HCT116 (cell line): ENCODE measurements at regions not wholly inside any gene's neighbourhood (a gene's known extent, or its start where the extent isn't known, plus 50 kb on each side); places are given as distances from the start of the nearest gene placed in this dataset.

Source experiments
- ATAC-seq: fragments of 200-7000 bp; cut with Tn5 transposase; 2 replicates; pipeline ENCODE4 v1.9.1; 2020; ENCODE audit warnings: mild to moderate bottlenecking, moderate library complexity
- BruUV-seq: library from RNA; stranded (reverse); fragments of 400-500 nt; replicated peaks from 2 replicates; lab custom pipeline; 2021; lab: Mats Ljungman, UMichigan
- CTCF ChIA-PET: fragments of 300-600 bp; sonication (Branson Sonifier 250); formaldehyde crosslinking; loops from one replicate; lab custom pipeline; 2021; ENCODE audit warnings: antibody characterized with exemption; lab: Charles Lee
- POLR2A ChIA-PET: fragments of 300-600, 350-600 bp; sonication (Branson Sonifier 250); formaldehyde crosslinking; loops from one replicate; lab custom pipeline; 2021; ENCODE audit warnings: antibody characterized with exemption; lab: Charles Lee
- RAD21 ChIA-PET, 2 experiments: fragments of 300-600 bp; sonication (Branson Sonifier 250); formaldehyde crosslinking; loops; one replicate each; lab custom pipeline; 2023; ENCODE audit warnings: low total read pairs in 2 of 2; ENCODE audit not compliant: uncharacterized antibody in 2 of 2, unreplicated experiment in 2 of 2, low non-redundant PET in 1 of 2; lab: Charles Lee
- DNase-seq: peaks from one replicate; pipeline ENCODE4 v3.0.0-alpha.2; 2010; ENCODE audit warnings: low read depth, low spot score
- H2AFZ ChIP-seq: fragments of 200-600 bp; shearing (Covaris generic), sonication (generic); 2 replicates; pipeline ENCODE4 v1.6.1; 2017; ENCODE audit warnings: low read depth, mixed run types, mixed read lengths, antibody characterized with exemption, low read length; ENCODE audit not compliant: poor library complexity, severe bottlenecking
- H3K27ac ChIP-seq: 2 replicates; pipeline ENCODE4 v1.5.1; 2012; ENCODE audit warnings: low read depth, low read length
- H3K27me3 ChIP-seq: fragments of 200-600 bp; sonication (generic); 2 replicates; pipeline ENCODE4 v1.6.1; 2016; ENCODE audit warnings: mixed run types, low read length, mixed read lengths; ENCODE audit not compliant: insufficient read depth
- H3K36me3 ChIP-seq, 2 experiments: fragments of 200-500 bp in 1 of 2; fragments of 200-600 bp in 1 of 2; sonication (Bioruptor generic) in 1 of 2; sonication (generic) in 1 of 2; 2 replicates each; pipeline versions ENCODE4 v1.5.1 to v1.6.1; 2014 to 2016; ENCODE audit warnings: low read length in 2 of 2, inconsistent platforms in 1 of 2, mixed read lengths in 1 of 2, mixed run types in 1 of 2; ENCODE audit not compliant: insufficient read depth in 2 of 2, control insufficient read depth in 1 of 2
- H3K4me1 ChIP-seq, 2 experiments: fragments of 200-600 bp in 1 of 2; sonication (generic) in 1 of 2; 2 replicates each; pipeline versions ENCODE4 v1.5.1 to v1.6.1; 2012 to 2017; ENCODE audit warnings: low read length in 2 of 2, inconsistent platforms in 1 of 2, mild to moderate bottlenecking in 1 of 2, mixed read lengths in 1 of 2, mixed run types in 1 of 2, moderate library complexity in 1 of 2; ENCODE audit not compliant: insufficient read depth in 2 of 2, control insufficient read depth in 1 of 2
- H3K4me2 ChIP-seq: fragments of 200-600 bp; sonication (generic); 2 replicates; pipeline ENCODE4 v1.6.1; 2017; ENCODE audit warnings: mixed run types, low read length, mixed read lengths
- H3K4me3 ChIP-seq, 2 experiments: fragments of 200-600 bp in 1 of 2; sonication (generic) in 1 of 2; replicated peaks in 1 of 2; 2 replicates each; pipeline ENCODE4 v1.5.1; 2011 to 2016; ENCODE audit warnings: low read length in 2 of 2, control low read depth in 1 of 2, low read depth in 1 of 2, mild to moderate bottlenecking in 1 of 2, mixed read lengths in 1 of 2, mixed run types in 1 of 2
- H3K79me2 ChIP-seq: fragments of 200-600 bp; sonication (generic); 2 replicates; pipeline ENCODE4 v1.6.1; 2017; ENCODE audit warnings: mild to moderate bottlenecking, mixed run types, low read length, moderate library complexity, mixed read lengths; ENCODE audit not compliant: insufficient read depth
- H3K9ac ChIP-seq: fragments of 200-600 bp; sonication (generic); 2 replicates; pipeline ENCODE4 v1.6.1; 2016; ENCODE audit warnings: low read length, mixed read lengths
- H3K9me2 ChIP-seq: fragments of 200-600 bp; sonication (generic), shearing (Covaris generic); 2 replicates; pipeline ENCODE4 v1.6.1; 2017; ENCODE audit warnings: mixed run types, mild to moderate bottlenecking, moderate library complexity; ENCODE audit not compliant: insufficient read depth
- H3K9me3 ChIP-seq, 2 experiments: fragments of 200-500 bp in 1 of 2; fragments of 200-600 bp in 1 of 2; sonication (Bioruptor generic) in 1 of 2; sonication (generic) in 1 of 2; 2 replicates each; pipeline ENCODE4 v1.6.1; 2014 to 2017; ENCODE audit warnings: low read length in 2 of 2, mixed read lengths in 2 of 2, inconsistent platforms in 1 of 2, low read depth in 1 of 2, mild to moderate bottlenecking in 1 of 2, mixed run types in 1 of 2, moderate library complexity in 1 of 2; ENCODE audit not compliant: control insufficient read depth in 1 of 2, insufficient read depth in 1 of 2
- H4K20me1 ChIP-seq: fragments of 200-600 bp; sonication (generic), shearing (Covaris generic); 2 replicates; pipeline ENCODE4 v1.6.1; 2017; ENCODE audit warnings: mixed run types, mild to moderate bottlenecking, moderate library complexity; ENCODE audit not compliant: insufficient read depth
- CBX3 ChIP-seq: IDR thresholded peaks from 2 replicates; pipeline ENCODE4 v1.6.1; 2012; ENCODE audit warnings: low read depth
- CEBPB ChIP-seq: IDR thresholded peaks from 2 replicates; pipeline ENCODE4 v1.6.1; 2012; ENCODE audit warnings: low read depth
- EGR1 ChIP-seq: IDR thresholded peaks from 2 replicates; pipeline ENCODE4 v1.6.1; 2012; ENCODE audit warnings: low read depth
- ELF1 ChIP-seq: IDR thresholded peaks from 2 replicates; pipeline ENCODE4 v1.6.1; 2012; ENCODE audit warnings: low read depth, borderline replicate concordance
- EZH2phosphoT487 ChIP-seq: fragments of 200-600 bp; IDR thresholded peaks from 2 replicates; pipeline ENCODE4 v1.6.1; 2018; ENCODE audit warnings: antibody characterized with exemption, borderline replicate concordance
- FOSL1 ChIP-seq: IDR thresholded peaks from 2 replicates; pipeline ENCODE4 v1.6.1; 2012; ENCODE audit warnings: low read depth
- JUND ChIP-seq: IDR thresholded peaks from 2 replicates; pipeline ENCODE4 v1.6.1; 2012
- POLR2AphosphoS5 ChIP-seq: IDR thresholded peaks from 2 replicates; pipeline ENCODE4 v1.6.1; 2011; ENCODE audit warnings: mild to moderate bottlenecking, low read depth, low read length, moderate library complexity
- RAD21 ChIP-seq: IDR thresholded peaks from 2 replicates; pipeline ENCODE4 v1.6.1; 2012; ENCODE audit warnings: low read depth, mild to moderate bottlenecking
- SIN3A ChIP-seq: IDR thresholded peaks from 2 replicates; pipeline ENCODE4 v1.6.1; 2012; ENCODE audit warnings: low read depth
- SRF ChIP-seq: IDR thresholded peaks from 2 replicates; pipeline ENCODE4 v1.6.1; 2012; ENCODE audit warnings: low read depth
- TCF7L2 ChIP-seq: IDR thresholded peaks from 2 replicates; pipeline ENCODE4 v1.7.0; 2011; ENCODE audit warnings: borderline replicate concordance, inconsistent platforms; ENCODE audit not compliant: insufficient read depth, insufficient read length; ENCODE audit errors: extremely low read depth
- intact Hi-C: fragments of 100-400 bp; cut with micrococcal nuclease; formaldehyde crosslinking; loops from 2 replicates; pipeline ENCODE4 v1.10.0; 2022
- TF ChIP-seq, protein P1 (sequence below), 3 experiments: fragments of 200-600 bp in 1 of 3; sonication (generic) in 1 of 3; IDR thresholded peaks in 2 of 3; conservative IDR thresholded peaks in 1 of 3; 2 replicates each; pipeline ENCODE4 v1.5.1; 2012 to 2017; ENCODE audit warnings: low read depth in 2 of 3, low read length in 2 of 3, antibody characterized with exemption in 1 of 3, borderline replicate concordance in 1 of 3, control low read depth in 1 of 3, mild to moderate bottlenecking in 1 of 3, mixed read lengths in 1 of 3, mixed run types in 1 of 3, moderate library complexity in 1 of 3; ENCODE audit not compliant: insufficient read depth in 1 of 3
- TF ChIP-seq, protein P2 (sequence below): IDR thresholded peaks from 2 replicates; pipeline ENCODE4 v1.6.1; 2011; ENCODE audit warnings: mild to moderate bottlenecking, low read length, moderate library complexity; ENCODE audit not compliant: insufficient replicate concordance; ENCODE audit errors: extremely low read depth

DNA sequence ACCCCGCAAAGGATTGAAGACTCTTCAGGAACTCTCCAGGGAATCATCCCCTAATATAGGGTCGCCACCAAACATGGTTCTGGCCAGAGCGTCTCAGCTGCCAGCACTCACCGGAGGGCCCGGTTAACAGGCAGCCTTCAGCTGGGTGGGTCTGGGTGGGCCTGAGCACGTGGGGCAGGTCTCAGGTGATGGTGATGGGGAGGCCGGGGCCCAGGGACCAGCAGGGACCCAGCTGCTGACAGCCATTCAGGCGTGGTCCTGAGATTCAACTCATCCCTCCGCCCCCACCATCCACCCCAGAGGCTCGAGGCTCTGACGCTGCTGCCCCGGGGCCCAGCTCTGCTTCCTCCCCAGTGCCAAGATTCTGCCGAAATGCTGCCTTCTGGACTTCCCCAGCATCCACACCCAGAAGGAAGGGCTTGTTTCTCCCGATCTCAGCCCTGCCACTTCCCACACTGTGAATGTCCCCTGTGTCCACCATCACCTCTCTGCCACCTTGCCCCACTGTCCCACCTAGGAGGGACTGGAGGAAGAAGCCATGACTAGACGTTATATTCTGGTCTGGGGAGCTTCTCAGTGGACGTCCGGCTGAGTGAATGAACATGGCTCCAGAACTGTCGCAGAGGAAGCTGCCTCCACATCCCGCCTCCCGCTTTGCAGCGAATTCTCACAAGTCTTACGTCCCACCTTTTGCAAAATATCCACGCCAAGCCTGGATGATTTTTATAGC, 294.2 kb upstream of the SALL3 start:
- H3K4me3 ChIP-seq: no peak overlapping the region
- H3K4me1 ChIP-seq: no peaks in the 10 kb centered on the region
- H3K36me3 ChIP-seq: no peaks in the 10 kb centered on the region
- intact Hi-C loops: no loop called here
- no peak for ATAC-seq
- H2AFZ ChIP-seq: no peak overlapping the region
- RAD21 ChIA-PET: no interaction called here
- no peaks in the 10 kb centered on the region for H3K79me2 ChIP-seq
- H3K9ac ChIP-seq: no peak overlapping the region
- DNase-seq: no peak
- CTCF ChIA-PET: no interaction called here
- H3K27me3 ChIP-seq: 0 out of 2 replicates have a peak, but pooled peaks cover 12% of the 10 kb centered on the region
- POLR2A ChIA-PET: no interaction called here
- no peak overlapping the region for H3K4me2 ChIP-seq
- TF ChIP-seq POLR2AphosphoS5 (no peak), JUND (no peak), CEBPB (no peak), EGR1 (no peak), CBX3 (no peak), EZH2phosphoT487 (no peak), SRF (no peak), RAD21 (no peak), FOSL1 (no peak), SIN3A (no peak), ELF1 (no peak), TCF7L2 (no peak)
- TF ChIP-seq, protein P1, sequence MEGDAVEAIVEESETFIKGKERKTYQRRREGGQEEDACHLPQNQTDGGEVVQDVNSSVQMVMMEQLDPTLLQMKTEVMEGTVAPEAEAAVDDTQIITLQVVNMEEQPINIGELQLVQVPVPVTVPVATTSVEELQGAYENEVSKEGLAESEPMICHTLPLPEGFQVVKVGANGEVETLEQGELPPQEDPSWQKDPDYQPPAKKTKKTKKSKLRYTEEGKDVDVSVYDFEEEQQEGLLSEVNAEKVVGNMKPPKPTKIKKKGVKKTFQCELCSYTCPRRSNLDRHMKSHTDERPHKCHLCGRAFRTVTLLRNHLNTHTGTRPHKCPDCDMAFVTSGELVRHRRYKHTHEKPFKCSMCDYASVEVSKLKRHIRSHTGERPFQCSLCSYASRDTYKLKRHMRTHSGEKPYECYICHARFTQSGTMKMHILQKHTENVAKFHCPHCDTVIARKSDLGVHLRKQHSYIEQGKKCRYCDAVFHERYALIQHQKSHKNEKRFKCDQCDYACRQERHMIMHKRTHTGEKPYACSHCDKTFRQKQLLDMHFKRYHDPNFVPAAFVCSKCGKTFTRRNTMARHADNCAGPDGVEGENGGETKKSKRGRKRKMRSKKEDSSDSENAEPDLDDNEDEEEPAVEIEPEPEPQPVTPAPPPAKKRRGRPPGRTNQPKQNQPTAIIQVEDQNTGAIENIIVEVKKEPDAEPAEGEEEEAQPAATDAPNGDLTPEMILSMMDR (IDR thresholded peaks at IDR 0.05 in 2 of 3, conservative IDR thresholded peaks at IDR 0.05 in 1 of 3; ENCODE audit: borderline replicate concordance in 1 of 3, insufficient read depth in 1 of 3, low read depth in 2 of 3, low read length in 2 of 3): no peak
- TF ChIP-seq, protein P2, sequence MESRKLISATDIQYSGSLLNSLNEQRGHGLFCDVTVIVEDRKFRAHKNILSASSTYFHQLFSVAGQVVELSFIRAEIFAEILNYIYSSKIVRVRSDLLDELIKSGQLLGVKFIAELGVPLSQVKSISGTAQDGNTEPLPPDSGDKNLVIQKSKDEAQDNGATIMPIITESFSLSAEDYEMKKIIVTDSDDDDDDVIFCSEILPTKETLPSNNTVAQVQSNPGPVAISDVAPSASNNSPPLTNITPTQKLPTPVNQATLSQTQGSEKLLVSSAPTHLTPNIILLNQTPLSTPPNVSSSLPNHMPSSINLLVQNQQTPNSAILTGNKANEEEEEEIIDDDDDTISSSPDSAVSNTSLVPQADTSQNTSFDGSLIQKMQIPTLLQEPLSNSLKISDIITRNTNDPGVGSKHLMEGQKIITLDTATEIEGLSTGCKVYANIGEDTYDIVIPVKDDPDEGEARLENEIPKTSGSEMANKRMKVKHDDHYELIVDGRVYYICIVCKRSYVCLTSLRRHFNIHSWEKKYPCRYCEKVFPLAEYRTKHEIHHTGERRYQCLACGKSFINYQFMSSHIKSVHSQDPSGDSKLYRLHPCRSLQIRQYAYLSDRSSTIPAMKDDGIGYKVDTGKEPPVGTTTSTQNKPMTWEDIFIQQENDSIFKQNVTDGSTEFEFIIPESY: no peak
- no peaks in the 10 kb centered on the region for H3K9me2 ChIP-seq
- BruUV-seq: no TSS peak
- H4K20me1 ChIP-seq: no peaks in the 10 kb centered on the region
- no peaks in the 10 kb centered on the region for H3K9me3 ChIP-seq
- H3K27ac ChIP-seq: no peak overlapping the region
